Femur (tissue), 1 donor: ENCODE measurements at regions not wholly inside any gene's neighbourhood (a gene's known extent, or its start where the extent isn't known, plus 50 kb on each side); places are given as distances from the start of the nearest gene placed in this dataset.

Source experiments
- DNase-seq: peaks from one replicate; pipeline ENCODE4 v3.0.0-alpha.2; 2017

DNA sequence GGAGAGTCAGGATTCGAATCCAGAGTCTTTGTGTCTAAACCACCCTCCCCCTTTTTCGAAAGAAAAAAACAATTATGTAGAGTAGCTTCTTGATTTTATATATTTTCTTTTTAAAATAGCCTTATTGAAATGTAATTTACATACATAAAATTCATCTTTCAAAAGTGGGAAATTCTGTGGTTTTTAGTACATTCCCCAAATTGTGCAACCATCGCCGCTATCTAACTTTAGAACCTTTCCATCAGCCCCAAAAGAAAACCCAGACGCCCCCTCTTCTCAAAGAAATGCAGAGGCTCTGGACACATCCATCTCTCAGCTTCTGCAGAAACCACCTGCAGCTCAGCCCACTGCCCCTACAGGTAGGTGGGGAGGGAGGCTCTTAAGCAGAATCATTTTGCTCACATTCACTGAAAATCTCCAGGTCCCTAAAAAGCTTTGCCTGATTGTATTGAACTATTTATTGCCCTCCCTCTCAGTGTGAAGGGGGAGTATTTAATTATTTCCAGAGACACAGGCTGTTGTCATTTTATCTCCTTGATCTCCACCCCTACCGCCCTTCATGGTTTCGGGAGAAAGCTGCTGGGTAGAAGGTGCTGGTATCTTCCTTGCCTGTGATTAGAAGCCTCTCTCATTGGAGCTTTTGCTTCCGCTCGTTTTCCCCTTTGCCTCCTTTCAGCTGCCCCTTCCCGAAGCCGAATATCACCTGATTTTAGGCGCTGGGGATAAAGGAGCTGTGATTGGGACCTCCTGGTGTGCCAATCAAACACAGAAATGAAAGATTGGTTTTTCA, 68.7 kb upstream of the KCNG1 start:
- no peak for DNase-seq

DNA sequence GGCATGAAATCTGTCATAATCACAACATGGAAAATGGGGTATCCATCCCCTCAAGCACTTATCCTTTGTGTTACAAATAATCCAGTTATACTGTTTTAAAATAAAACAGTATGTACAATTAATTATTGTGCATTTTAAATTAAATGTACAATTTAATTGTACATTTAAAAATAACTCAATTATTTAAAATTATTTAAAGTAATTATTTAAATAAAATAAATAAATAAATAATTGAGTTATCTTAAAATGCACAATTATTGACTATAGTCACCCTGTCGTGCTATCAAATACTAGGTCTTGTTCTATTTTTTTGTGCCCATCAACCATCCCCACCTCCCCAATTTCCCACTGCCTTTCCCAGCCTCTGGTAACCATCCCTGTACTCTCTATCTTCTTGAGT, 66.9 kb upstream of the KCNG1 start:
- DNase-seq = no peak

DNA sequence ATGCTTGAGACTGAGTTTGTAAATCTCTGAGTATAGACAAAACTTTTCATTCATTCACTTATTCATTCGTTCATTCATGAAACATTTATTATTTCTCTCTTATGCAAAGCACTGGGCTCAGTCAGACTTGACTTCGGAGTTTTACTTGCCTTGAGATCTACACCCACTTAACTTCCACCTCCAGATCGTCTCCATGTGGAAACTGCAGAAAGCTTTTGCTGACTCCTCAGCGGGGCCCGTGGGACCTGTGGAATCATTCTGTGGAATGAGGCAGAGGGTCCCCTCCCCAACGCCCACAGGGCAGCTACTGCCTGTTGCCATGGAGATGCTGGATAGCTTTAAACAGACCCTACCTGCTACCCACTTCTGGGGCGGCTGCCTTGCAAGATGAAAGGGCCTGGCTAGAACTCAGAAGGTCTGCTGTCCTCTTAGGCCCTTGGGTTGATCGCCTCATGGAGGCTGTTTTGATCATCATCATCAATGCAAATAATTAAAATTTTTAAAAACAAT, 66.4 kb upstream of the KCNG1 start:
- no peak for DNase-seq

DNA sequence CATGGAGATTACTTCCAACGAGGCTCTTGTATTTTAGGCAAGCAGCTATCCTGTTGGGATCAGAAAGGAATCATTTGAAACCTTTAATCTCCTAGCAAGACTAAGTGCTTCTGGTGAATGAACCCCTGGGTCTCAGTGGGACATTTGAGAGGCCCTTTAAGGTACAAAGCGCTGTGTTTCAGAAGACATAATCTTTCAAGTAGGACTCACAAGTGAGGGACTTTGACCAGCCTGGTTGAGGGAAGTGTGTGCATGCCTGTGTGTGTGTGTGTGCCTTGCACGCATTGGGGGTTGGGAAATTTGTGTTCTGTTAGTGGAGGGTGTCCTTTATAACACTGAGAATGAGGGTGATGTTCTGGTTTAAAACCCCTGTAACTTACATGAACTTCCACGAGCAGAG, 64.4 kb upstream of the KCNG1 start:
- no peak for DNase-seq

DNA sequence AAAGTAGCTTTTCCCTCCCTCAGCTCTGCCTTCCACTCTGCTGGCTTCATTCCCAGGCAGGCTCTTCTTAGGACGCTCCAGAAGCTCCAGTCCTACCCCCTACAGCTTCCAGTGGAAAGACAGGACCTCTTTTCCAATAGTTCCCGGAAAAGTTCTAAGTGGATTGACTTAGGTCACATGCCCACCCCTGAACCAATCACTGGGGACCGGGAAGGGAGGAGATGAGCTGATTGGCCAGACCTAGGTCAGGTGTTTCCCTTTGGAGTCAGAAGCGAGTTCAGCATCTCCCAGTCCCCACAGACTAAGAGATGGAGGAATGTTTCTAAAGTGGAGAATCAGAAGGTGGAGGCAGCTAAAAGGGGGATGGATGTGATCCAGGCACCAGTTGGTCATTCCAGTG, 62.9 kb upstream of the KCNG1 start:
- DNase-seq = no peak

GRCh38 chr20:51084593-51085377, 61.9 kb upstream of the KCNG1 start:
- DNase-seq = no peak

- no peak for DNase-seq
Measured at GRCh38 chr20:51083447-51083846, 60.5 kb upstream of the KCNG1 start.

DNA sequence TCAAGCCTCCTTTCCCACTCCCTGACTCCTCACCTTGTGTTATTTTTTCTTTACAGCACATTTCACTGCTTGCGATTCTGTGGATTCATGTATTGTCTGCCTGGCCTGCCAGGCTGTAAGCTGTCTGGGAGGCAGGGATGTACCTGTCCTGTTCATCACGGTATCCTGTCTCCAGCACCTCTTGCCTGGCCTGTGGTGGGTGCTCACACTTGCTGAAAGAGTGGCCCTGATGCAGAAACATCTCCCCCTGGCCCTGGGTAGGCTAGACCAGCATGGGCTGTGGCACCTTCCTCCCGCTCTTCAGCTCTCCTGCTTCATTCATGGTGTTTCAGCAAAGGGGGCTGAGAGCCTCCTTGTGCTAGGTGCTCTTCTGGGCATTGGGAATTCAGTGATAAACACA, 60.1 kb upstream of the KCNG1 start:
- DNase-seq = no peak

DNA sequence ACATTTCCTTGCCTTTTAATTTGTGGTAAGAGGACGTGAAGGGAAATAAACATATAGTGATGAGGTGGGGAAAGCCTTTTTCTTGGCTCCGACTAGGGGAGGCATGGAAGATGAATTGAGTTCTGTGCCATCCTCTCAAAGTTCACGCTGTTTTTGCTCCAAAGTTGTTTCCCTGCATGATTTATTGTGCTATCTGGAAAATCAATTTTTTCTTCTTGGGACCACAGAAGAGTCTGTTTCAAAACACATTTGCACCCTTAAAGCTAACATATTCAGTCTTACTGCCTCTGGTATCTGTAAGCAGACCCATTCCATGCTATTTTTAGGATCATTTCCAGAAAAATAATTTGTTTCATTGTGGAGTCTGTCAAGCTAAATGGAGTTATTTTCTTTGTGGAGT, 57.6 kb upstream of the KCNG1 start:
- no peak for DNase-seq

DNA sequence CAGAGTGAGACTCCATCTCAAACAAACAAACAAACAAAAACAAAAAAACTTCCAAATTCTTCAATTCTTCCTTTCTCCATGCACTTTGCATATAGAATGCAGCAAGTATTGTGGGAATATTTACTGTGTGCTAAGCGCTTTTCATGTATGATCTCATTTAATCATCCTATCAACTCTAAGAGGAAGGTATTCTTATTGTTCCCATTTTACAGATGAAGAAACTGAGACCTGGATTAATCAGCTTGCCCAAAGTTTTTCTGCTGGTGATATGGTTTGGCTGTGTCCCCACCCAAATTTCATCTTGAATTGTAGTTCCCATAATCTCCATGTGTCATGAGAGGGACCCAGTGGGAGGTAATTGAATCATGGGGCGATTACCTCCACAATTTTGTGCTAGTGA, 56.6 kb upstream of the KCNG1 start:
- DNase-seq = no peak

GRCh38 chr20:51077686-51078060, 54.8 kb upstream of the KCNG1 start:
- no peak for DNase-seq

DNA sequence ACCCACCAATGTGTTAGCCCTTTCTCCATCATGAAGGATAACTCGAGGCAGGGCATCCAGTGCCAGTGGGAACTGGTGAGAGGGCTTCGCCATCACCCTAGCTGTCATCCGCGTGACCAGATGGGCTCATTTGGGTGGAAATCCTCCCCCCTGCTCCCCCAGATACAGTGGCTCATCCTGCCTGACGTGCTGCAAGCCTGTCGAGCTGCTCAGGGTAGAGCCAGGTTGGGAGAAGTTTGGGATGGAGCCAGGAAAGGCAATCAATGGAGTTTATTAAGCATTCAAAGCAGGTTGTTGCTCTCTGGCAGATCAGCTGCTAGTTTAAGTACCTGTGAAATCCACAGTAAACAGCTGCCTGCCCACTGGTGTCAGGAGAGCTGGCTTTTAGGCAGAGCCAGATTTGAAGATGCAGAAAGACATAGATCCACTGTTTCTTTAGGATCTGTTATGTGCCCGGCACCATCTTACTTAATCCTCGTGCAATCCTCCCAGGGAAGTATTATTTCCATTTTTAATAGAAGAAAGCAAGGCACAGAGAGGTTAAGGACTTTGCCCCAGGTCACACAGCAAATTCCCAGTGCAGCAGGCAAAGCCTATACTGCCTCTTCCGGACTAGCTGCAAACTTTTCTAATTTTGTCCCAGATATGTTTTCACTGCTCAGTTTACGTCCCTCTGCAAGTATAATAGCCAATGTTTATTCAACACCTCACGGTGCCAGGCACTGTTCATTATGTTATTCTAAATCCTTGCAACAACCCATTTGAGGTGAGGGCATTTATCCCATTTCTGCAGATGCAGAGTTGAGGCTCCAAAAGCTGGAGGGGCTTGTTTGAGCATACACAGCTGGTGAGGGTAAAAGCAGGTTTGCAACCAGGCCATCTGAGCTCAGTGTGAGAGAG, 54.1 kb upstream of the KCNG1 start:
- DNase-seq = no peak

DNA sequence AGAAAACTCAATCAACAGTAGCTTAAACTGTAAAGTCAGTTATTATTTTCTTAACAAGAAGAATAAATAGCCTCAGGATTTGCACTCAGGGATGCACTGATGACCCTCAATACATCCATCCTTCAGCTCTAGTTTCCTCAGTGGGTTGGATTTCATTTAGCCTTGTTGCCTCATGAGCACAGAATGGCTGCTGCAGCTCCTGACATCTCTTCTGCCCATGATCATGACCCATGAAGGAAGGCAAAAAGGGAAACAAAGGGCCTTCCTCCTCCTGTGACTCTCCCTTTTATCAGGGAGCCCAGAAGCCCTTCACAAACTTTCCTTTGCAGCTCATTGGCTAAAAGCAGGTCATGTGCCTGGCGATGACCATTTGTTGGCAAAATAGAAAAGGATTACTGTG, 51.2 kb upstream of the KCNG1 start:
- no peak for DNase-seq
